Stimulated activated CD4-positive, alpha-beta T cell treated with anti-CD3 and anti-CD28 coated beads, Interleukin-1b, Interleukin-23, amount 100 ng/mL, for 4 hours (primary cell): ENCODE measurements at regions not wholly inside any gene's neighbourhood (a gene's known extent, or its start where the extent isn't known, plus 50 kb on each side); places are given as distances from the start of the nearest gene placed in this dataset.

ENCODE experiments used
- DNase-seq, 2 donors: peaks; one replicate each; pipeline ENCODE4 v3.0.0-alpha.2; 2020; ENCODE audit warnings: low read depth in 2 of 2

DNA sequence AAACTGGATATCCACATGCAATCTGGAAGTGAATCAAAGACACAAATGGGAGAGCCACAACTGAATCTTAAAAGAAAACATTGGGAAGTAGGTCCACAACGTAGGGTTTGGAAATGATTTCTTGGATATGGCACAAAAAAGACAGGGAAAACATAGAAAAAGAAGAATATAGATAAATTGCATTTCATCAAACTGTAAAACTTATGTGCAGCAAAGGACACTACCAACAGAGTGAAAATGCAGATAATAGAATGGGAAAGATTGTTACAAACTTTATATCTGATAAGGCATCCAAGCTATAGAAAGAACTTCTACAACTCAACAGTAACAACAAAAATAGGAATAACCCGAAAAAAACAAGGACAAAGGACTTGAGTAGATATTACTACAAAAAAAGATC, 89.6 kb downstream of the ZNF280B start:
- no peak for DNase-seq

GRCh38 chr22:22420580-22420979, 88.0 kb downstream of the ZNF280B start:
- DNase-seq: no peak

- DNase-seq: no peak
Measured at GRCh38 chr22:22421392-22421791, 87.2 kb downstream of the ZNF280B start.

- peak; percentile 38 to 62 for DNase-seq
Measured at GRCh38 chr22:22422629-22423112, 85.9 kb downstream of the ZNF280B start.

GRCh38 chr22:22423681-22424080, 84.9 kb downstream of the ZNF280B start:
- DNase-seq: no peak

DNA sequence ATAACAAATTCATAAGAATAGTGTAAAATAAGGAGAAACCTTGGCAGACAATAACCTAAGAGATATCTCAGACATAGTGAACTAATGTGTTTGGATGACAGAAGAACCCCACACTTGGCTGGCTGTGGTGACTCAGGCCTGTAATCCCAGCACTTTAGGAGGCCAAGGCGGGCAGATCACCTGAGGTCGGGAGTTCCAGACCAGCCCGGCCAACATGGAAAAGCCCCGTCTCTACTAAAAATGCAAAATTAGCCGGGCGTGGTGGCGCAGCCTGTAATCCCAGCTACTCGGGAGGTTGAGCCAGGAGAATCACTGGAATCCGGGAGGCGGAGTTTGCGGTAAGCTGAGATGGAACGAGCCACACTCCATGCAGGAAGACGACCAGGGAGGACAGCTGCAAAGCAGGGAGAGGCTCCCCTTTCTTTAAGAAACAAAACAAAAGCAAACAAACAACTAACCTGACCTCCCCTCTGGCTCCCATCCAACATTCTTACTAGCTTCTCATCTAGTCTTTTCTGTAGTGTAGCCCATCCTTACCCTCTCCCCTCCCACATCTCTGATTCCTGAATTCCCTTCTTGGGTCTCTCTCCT, 84.2 kb downstream of the ZNF280B start:
- DNase-seq: no peak

DNA sequence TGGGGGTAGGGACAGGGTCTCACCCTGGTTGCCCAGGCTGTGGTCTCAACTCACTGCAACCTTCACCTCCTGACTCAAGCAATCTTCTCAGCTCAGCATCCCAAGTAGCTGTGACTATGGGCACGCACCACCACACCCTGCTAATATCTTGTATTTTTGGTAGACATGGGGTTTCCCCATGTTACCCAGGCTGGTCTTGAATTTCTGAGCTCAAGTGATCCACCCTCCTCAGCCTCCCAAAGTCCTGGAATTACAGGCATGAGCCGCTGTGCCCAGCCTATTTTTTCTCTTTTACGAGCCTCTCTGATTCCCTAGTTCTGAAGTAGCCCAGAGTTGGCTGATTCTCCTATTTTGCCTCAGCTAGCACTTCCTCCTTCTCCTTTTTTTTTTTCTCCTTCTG, 83.6 kb downstream of the ZNF280B start:
- no peak for DNase-seq

GRCh38 chr22:22425356-22425755, 83.2 kb downstream of the ZNF280B start:
- DNase-seq: no peak

- no peak for DNase-seq
Measured at GRCh38 chr22:22425783-22426624, 82.5 kb downstream of the ZNF280B start.

DNA sequence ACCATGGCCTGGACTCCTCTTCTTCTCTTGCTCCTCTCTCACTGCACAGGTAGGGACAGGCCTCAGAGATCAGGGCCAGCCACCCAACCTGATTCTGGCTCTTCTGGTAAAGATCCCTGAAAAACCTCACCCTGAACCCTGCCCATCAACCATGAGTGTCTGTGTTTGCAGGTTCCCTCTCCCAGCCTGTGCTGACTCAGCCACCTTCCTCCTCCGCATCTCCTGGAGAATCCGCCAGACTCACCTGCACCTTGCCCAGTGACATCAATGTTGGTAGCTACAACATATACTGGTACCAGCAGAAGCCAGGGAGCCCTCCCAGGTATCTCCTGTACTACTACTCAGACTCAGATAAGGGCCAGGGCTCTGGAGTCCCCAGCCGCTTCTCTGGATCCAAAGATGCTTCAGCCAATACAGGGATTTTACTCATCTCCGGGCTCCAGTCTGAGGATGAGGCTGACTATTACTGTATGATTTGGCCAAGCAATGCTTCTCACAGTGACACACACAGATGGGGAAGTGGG, 80.9 kb downstream of the ZNF280B start:
- no peak for DNase-seq

DNA sequence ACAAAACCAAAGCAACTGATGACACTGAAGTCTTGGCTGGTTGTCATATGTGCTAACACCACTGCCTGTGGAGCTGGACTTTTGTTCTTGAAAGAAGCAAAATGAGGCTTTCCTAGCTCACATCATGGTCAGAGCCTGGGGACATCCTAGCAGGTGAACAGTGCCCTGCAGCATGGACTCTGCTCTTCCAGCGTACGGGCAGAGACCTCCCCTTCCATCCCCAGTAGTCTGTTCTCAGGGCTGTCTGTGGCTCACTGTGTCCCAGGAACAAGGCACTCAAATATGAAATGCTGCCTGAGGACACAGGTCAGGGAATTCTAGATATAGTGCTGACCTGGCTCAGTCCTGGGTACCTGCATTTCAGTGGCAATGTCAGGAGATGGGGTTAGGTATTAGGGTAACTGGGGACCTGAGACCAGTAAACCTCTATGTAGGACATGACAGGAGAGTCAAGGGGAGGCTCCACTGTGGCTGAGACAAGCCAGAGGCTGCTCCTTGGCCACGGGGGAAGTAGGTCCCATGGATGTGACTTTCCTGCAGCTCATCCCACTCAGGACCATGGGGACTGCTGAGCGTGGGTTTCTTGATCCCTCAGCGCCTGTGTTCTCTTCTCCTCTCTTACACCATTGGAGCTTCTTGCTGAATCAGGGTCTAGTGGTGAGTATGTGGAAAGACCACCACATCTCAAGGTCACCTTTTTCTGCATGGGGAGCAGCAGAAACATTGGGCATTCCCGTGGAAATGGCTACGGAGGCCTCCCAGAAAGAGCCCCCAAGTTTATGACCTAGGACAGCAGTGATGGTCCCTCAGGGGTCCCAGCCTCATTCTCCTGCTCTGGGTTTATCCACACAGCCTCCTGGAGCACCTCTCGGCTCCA, 80.1 kb downstream of the ZNF280B start:
- no peak for DNase-seq

DNA sequence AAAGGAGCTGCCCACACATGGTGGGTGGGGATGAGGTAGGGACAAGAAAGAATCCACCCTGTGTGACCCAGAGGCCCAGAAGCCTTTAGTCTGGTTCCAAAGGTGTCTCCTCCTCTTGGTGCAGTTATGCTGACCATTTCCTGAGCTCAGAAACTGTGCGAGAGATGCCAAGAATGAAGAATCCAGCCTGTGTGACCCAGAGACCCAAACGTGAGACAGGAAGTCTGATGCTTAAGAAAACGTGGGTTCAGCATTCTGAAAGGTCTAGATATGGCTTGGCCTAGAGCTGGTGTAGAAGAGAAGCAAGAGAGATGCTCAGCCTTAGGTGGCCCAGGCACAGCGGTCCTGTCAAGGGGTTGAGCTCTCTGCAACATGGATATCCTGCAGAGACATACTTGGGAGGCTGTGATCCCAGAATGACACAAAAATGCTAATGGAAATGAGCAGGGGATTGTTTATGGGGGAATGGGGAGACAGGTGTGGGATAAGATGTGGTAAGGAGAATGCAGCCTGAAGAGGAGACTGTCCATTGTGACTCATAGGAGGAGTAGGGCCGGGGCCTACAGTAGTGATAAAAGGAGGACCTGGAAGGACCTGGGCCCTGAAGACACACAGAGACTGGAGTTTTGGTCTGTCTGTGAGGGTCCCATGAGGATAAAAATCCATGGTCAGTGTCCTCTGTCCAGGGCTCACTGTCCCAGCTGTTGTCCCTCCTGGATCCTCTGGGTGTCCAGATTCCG, 79.0 kb downstream of the ZNF280B start:
- DNase-seq: no peak

DNA sequence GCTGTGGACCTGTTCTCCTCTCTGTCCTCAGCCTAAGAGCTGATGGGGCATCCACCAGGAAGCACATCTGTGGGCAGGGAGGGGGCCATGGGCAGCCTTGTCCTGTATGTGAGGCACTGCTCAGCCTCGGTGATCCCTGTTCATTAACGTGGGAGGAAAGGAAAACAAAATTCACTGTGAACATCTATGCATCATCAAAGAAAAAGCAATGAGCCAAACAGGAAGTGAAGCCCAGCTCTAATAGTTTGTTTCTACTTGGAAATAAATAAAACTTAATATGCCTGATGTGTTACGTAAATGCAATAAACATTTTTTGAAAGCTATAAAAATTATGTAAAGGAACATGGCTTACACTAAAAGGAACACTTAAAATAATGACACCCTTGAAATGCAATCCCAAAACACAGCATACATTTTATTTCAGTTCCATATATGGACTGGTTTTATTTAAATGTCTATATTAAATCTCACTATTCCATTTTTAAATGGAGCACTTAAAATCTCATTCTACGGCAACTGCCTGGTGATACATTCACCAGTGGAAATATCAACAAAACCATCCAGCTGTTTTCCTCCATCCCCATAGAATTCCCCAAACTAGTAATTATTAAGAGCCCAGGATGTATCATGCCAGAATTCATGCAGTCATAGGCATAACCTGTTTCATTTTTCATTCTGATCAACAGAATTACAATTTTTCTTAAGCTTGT, 78.3 kb downstream of the ZNF280B start:
- no peak for DNase-seq

GRCh38 chr22:22431271-22432220, 77.0 kb downstream of the ZNF280B start:
- peak; percentile 36 to 43 for DNase-seq

GRCh38 chr22:22432479-22432878, 76.1 kb downstream of the ZNF280B start:
- no peak for DNase-seq

DNA sequence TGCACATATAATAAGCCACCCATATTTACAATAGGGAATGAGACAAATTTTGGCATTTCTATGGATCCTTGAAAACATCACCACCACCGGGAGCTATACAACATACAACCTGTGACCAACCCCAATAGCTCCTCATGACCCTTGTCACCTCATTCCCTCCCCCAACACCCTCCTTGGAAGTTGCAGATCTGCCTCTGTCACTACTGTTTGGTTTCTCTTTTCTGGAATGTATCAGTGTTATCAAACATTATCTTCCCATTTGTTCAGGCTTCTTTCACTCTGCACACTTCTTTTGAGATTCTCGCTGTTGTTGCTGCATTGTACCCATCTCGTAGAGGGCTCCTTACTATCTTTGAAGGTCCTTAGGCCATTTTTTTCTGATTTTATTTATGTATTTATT, 75.6 kb downstream of the ZNF280B start:
- DNase-seq: no peak

- DNase-seq: no peak
Measured at GRCh38 chr22:22433770-22434169, 74.8 kb downstream of the ZNF280B start.
